Upper lobe of left lung (tissue), 4 donors: ENCODE measurements at regions not wholly inside any gene's neighbourhood (a gene's known extent, or its start where the extent isn't known, plus 50 kb on each side); places are given as distances from the start of the nearest gene placed in this dataset.

Experiments
- CTCF ChIP-seq, 6 experiments: fragments of 450-650 bp in 4 of 6; fragments of 200-600 bp in 2 of 6; sonication (generic) in 2 of 6; IDR thresholded peaks; one replicate each; pipeline ENCODE4 v1.5.1; 2016 to 2019; ENCODE audit warnings: antibody characterized with exemption in 6 of 6
- EP300 ChIP-seq, 4 donors: sonication (generic); formaldehyde crosslinking; IDR thresholded peaks; one replicate each; pipeline ENCODE4 v1.5.1; 2017; ENCODE audit warnings: antibody characterized with exemption in 4 of 4, control low read depth in 2 of 4

- TF ChIP-seq CTCF (IDR thresholded peaks at IDR 0.05) (no peak), EP300 (IDR thresholded peaks at IDR 0.05) (no peak)
Observed at GRCh38 chr7:39826166-39826565, 123.9 kb upstream of the CDK13 start.
